Lower leg skin (tissue), 4 donors: ENCODE measurements at regions not wholly inside any gene's neighbourhood (a gene's known extent, or its start where the extent isn't known, plus 50 kb on each side); places are given as distances from the start of the nearest gene placed in this dataset.

ENCODE experiments used
- DNase-seq, 2 donors: peaks; one replicate each; pipeline ENCODE4 v3.0.0-alpha.2; 2019; ENCODE audit warnings: low spot score in 2 of 2
- H3K4me3 ChIP-seq: fragments of 200-600 bp; sonication (generic); 2 replicates; pipeline ENCODE4 v1.5.1; 2017; ENCODE audit warnings: mild to moderate bottlenecking, low read depth; ENCODE audit not compliant: poor library complexity, severe bottlenecking
- CTCF ChIP-seq, 3 donors: fragments of 450-650 bp; IDR thresholded peaks; one replicate each; pipeline ENCODE4 v1.5.1; 2016; ENCODE audit warnings: antibody characterized with exemption in 3 of 3, mild to moderate bottlenecking in 3 of 3, moderate library complexity in 2 of 3
- POLR2A ChIP-seq, 2 donors: fragments of 450-650 bp; IDR thresholded peaks; one replicate each; pipeline ENCODE4 v1.6.1; 2016 to 2017; ENCODE audit warnings: antibody characterized with exemption in 2 of 2, mild to moderate bottlenecking in 1 of 2, moderate library complexity in 1 of 2
- WGBS, 2 donors: methylation state at CpG; one replicate each; pipeline ENCODE4 v1.1.5; 2018; 5-methylcytosine and 5-hydroxymethylcytosine counted together
- intact Hi-C: fragments of 100-400 bp; cut with DNase I; formaldehyde crosslinking; loops from one replicate; pipeline ENCODE4 v1.15.0; 2023; ENCODE audit warnings: low total_unique reads

GRCh38 chr7:68119411-68119810, 1122.8 kb downstream of the TYW1 start:
- intact Hi-C loops: no loop called here
- H3K4me3 ChIP-seq: no peak overlapping the region
- 91 to 96% methylated on average over 5 of the region's 5 CpGs for WGBS, 2 donors
- no peak for DNase-seq
- no peak for TF ChIP-seq CTCF (IDR thresholded peaks at IDR 0.05)
- TF ChIP-seq POLR2A (IDR thresholded peaks at IDR 0.05): no peak

GRCh38 chr7:68121056-68121455, 1124.4 kb downstream of the TYW1 start:
- TF ChIP-seq POLR2A (IDR thresholded peaks at IDR 0.05): no peak
- TF ChIP-seq CTCF (IDR thresholded peaks at IDR 0.05): no peak
- no peak for DNase-seq
- H3K4me3 ChIP-seq: no peak overlapping the region
- intact Hi-C loops: no loop called here

GRCh38 chr7:68121655-68122054, 1125.0 kb downstream of the TYW1 start:
- TF ChIP-seq CTCF (IDR thresholded peaks at IDR 0.05) (no peak), POLR2A (IDR thresholded peaks at IDR 0.05) (no peak)

GRCh38 chr7:68122801-68123200, 1126.2 kb downstream of the TYW1 start:
- 83 to 85% methylated on average over 8 of the region's 8 CpGs for WGBS, 2 donors

More at GRCh38 chr7:68121655-68122054, 1125.0 kb downstream of the TYW1 start:
- intact Hi-C loops: no loop called here
- 64 to 76% methylated on average over 9 of the region's 9 CpGs for WGBS, 2 donors
- no peak for DNase-seq
- no peak overlapping the region for H3K4me3 ChIP-seq

GRCh38 chr7:68125168-68125567, 1128.5 kb downstream of the TYW1 start:
- no peak overlapping the region for H3K4me3 ChIP-seq
- intact Hi-C loops: no loop called here
- DNase-seq: no peak
- TF ChIP-seq CTCF (IDR thresholded peaks at IDR 0.05): no peak
- no peak for TF ChIP-seq POLR2A (IDR thresholded peaks at IDR 0.05)
- WGBS, 2 donors: 31 to 34% methylated on average over 2 of the region's 2 CpGs

More at GRCh38 chr7:68122801-68123200, 1126.2 kb downstream of the TYW1 start:
- TF ChIP-seq POLR2A (IDR thresholded peaks at IDR 0.05) (no peak), CTCF (IDR thresholded peaks at IDR 0.05) (no peak)
- DNase-seq: no peak
- no peak overlapping the region for H3K4me3 ChIP-seq
- intact Hi-C loops: no loop called here

GRCh38 chr7:68133045-68133444, 1136.4 kb downstream of the TYW1 start:
- no peak overlapping the region for H3K4me3 ChIP-seq
- DNase-seq: no peak
- 79 to 84% methylated on average over 6 of the region's 6 CpGs for WGBS, 2 donors
- intact Hi-C loops: no loop called here
- TF ChIP-seq POLR2A (IDR thresholded peaks at IDR 0.05) (no peak), CTCF (IDR thresholded peaks at IDR 0.05) (no peak)
